Ovary (tissue), 3 donors: ENCODE measurements at regions not wholly inside any gene's neighbourhood (a gene's known extent, or its start where the extent isn't known, plus 50 kb on each side); places are given as distances from the start of the nearest gene placed in this dataset.
"Not testable (repeated sequence)": the region's sequence is repeated elsewhere in the genome, so short reads cannot be mapped to it uniquely, and the experiment has no call there.

Experiments
- CTCF ChIP-seq, 3 donors: fragments of 450-650 bp in 2 of 3; fragments of 200-600 bp in 1 of 3; IDR thresholded peaks; one replicate each; pipeline versions ENCODE4 v1.5.1 to v1.8.0; 2016 to 2022; ENCODE audit warnings: antibody characterized with exemption in 3 of 3, mild to moderate bottlenecking in 1 of 3
- EP300 ChIP-seq: sonication (generic); formaldehyde crosslinking; IDR thresholded peaks from one replicate; pipeline ENCODE4 v1.6.1; 2017; ENCODE audit warnings: antibody characterized with exemption
- POLR2A ChIP-seq: fragments of 450-650 bp; IDR thresholded peaks from one replicate; pipeline ENCODE4 v1.6.1; 2017; ENCODE audit warnings: antibody characterized with exemption, mild to moderate bottlenecking, moderate library complexity
- donor health status: DM: no; HTN: no; CAD: no.

GRCh38 chr4:131747203-131747602 is 1401.9 kb upstream of the PCDH10 start:
- TF ChIP-seq CTCF (IDR thresholded peaks at IDR 0.05); EP300; POLR2A: not testable (repeated sequence)
